ENCODE measurements at regions not wholly inside any gene's neighbourhood (a gene's known extent, or its start where the extent isn't known, plus 50 kb on each side); places are given as distances from the start of the nearest gene placed in this dataset.

GRCh38 chr17:71633391-71633849, 487.4 kb upstream of the SOX9 start:
- H3K9ac ChIP-seq (replicated peaks; ENCODE audit: extremely low read depth, insufficient read depth, low read length) = no peak overlapping the region
- H3K36me3 ChIP-seq (ENCODE audit: control insufficient read depth in 2 of 2, extremely low read depth in 1 of 2, insufficient read depth in 2 of 2, low read length in 2 of 2) = no peaks in the 10 kb centered on the region
- BruUV-seq (replicated peaks) = no TSS peak
- H3K79me2 ChIP-seq (ENCODE audit: control insufficient read depth, insufficient read depth, low read length) = no peaks in the 10 kb centered on the region
- no peaks in the 10 kb centered on the region for H3K4me1 ChIP-seq (ENCODE audit: control insufficient read depth, extremely low read depth, insufficient read depth, low read length)
- no peak overlapping the region for H3K4me3 ChIP-seq (replicated peaks in 1 of 3; ENCODE audit: insufficient read depth in 1 of 3, low read depth in 1 of 3, low read length in 3 of 3)
- dilution Hi-C loops (cut with MboI; ENCODE audit: extremely low pct_ligation_motif_present, low sequenced_read_pairs) (no loop called here), intact Hi-C loops (cut with micrococcal nuclease) (no loop called here)
- no peaks in the 10 kb centered on the region for H3K9me1 ChIP-seq (replicated peaks; ENCODE audit: control insufficient read depth, extremely low read depth, insufficient read depth, low read length)
- no peaks in the 10 kb centered on the region for H4K20me1 ChIP-seq (replicated peaks; ENCODE audit: control insufficient read depth, extremely low read depth, insufficient read depth, low read length)
- CTCF ChIA-PET = no interaction called here
- no peak overlapping the region for H3K27ac ChIP-seq (ENCODE audit: insufficient read depth, low read depth, low read length)
- TF ChIP-seq POLR2A (IDR thresholded peaks at IDR 0.05; ENCODE audit: low read depth, low read length) (no peak), GATA2 (IDR thresholded peaks at IDR 0.05; ENCODE audit: insufficient read depth, insufficient read length, low read depth, low read length) (no peak)
- H3K27me3 ChIP-seq (ENCODE audit: control insufficient read depth in 2 of 2, insufficient read depth in 2 of 2, low read length in 2 of 2) = no peaks in the 10 kb centered on the region
- no peak for DNase-seq (ENCODE audit: low read depth, low spot score)
- no peak for FAIRE-seq
- no peak overlapping the region for H3K4me2 ChIP-seq (ENCODE audit: insufficient read depth, low read length)
- H3K9me3 ChIP-seq (replicated peaks; ENCODE audit: control insufficient read depth, insufficient read depth, low read length) = no peaks in the 10 kb centered on the region
- POLR2A ChIA-PET = no interaction called here
- no peak overlapping the region for H2AFZ ChIP-seq (ENCODE audit: low read depth, low read length)

GRCh38 chr17:71634376-71634775, 486.4 kb upstream of the SOX9 start:
- Histone ChIP-seq H3K4me2 (ENCODE audit: insufficient read depth, low read length) (no peak overlapping the region), H3K27ac (ENCODE audit: insufficient read depth, low read depth, low read length) (no peak overlapping the region), H3K9ac (replicated peaks; ENCODE audit: extremely low read depth, insufficient read depth, low read length) (no peak overlapping the region), H3K4me1 (ENCODE audit: control insufficient read depth, extremely low read depth, insufficient read depth, low read length) (no peaks in the 10 kb centered on the region), H3K9me1 (replicated peaks; ENCODE audit: control insufficient read depth, extremely low read depth, insufficient read depth, low read length) (no peaks in the 10 kb centered on the region), H3K36me3 (ENCODE audit: control insufficient read depth in 2 of 2, extremely low read depth in 1 of 2, insufficient read depth in 2 of 2, low read length in 2 of 2) (no peaks in the 10 kb centered on the region), H2AFZ (ENCODE audit: low read depth, low read length) (no peak overlapping the region), H3K27me3 (ENCODE audit: control insufficient read depth in 2 of 2, insufficient read depth in 2 of 2, low read length in 2 of 2) (no peaks in the 10 kb centered on the region), H3K4me3 (replicated peaks in 1 of 3; ENCODE audit: insufficient read depth in 1 of 3, low read depth in 1 of 3, low read length in 3 of 3) (no peak overlapping the region), H3K79me2 (ENCODE audit: control insufficient read depth, insufficient read depth, low read length) (no peaks in the 10 kb centered on the region), H3K9me3 (replicated peaks; ENCODE audit: control insufficient read depth, insufficient read depth, low read length) (peaks cover 3% of the 10 kb centered on the region), H4K20me1 (replicated peaks; ENCODE audit: control insufficient read depth, extremely low read depth, insufficient read depth, low read length) (no peaks in the 10 kb centered on the region)
- no peak for DNase-seq (ENCODE audit: low read depth, low spot score)
- dilution Hi-C loops (cut with MboI; ENCODE audit: extremely low pct_ligation_motif_present, low sequenced_read_pairs) (no loop called here), intact Hi-C loops (cut with micrococcal nuclease) (no loop called here)
- ChIA-PET POLR2A (no interaction called here), CTCF (interaction anchor here (0.6 kb wide), 1 partner anchor 95 kb away, joined by 3 read pairs; no protein-coding TSS in a partner anchor)
- no TSS peak for BruUV-seq (replicated peaks)
- no peak for FAIRE-seq
- TF ChIP-seq GATA2 (IDR thresholded peaks at IDR 0.05; ENCODE audit: insufficient read depth, insufficient read length, low read depth, low read length) = no peak

Data from endothelial cell of umbilical vein (primary cell).